HG03060 (cell line): ENCODE measurements at regions not wholly inside any gene's neighbourhood (a gene's known extent, or its start where the extent isn't known, plus 50 kb on each side); places are given as distances from the start of the nearest gene placed in this dataset.

Experiments used
- ATAC-seq: cut with Tn5 transposase; IDR thresholded peaks from one replicate; pipeline ENCODE4 v1.9.1; 2021; ENCODE audit warnings: low read depth, moderate number of reproducible peaks; ENCODE audit not compliant: unreplicated experiment

- no peak for ATAC-seq
Observed at GRCh38 chr3:22288756-22289155, 537.7 kb upstream of the ZNF385D start.

- ATAC-seq: no peak
Observed at GRCh38 chr3:22292681-22293080, 541.7 kb upstream of the ZNF385D start.

DNA sequence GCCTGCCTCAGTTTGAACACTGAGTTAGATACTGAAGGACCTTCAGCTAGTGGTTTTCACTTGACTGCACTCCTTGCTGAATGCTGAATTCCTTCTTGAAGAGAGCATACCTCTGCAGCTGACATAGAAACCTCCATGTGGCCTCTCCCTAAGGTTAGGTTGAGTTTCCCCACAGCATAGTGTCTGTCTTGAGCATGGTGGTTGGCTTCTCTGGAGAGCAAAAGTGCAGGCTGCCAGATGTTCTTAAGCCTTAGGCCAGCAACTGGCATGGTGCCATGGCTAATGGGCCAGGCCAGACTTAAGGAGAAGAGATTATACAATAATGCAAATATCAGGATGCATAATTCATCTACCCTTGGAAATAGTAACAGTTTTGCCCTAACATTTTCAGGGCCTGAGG lies 545.6 kb upstream of the ZNF385D start:
- no peak for ATAC-seq

- no peak for ATAC-seq
Observed at GRCh38 chr3:22297436-22297835, 546.4 kb upstream of the ZNF385D start.

DNA sequence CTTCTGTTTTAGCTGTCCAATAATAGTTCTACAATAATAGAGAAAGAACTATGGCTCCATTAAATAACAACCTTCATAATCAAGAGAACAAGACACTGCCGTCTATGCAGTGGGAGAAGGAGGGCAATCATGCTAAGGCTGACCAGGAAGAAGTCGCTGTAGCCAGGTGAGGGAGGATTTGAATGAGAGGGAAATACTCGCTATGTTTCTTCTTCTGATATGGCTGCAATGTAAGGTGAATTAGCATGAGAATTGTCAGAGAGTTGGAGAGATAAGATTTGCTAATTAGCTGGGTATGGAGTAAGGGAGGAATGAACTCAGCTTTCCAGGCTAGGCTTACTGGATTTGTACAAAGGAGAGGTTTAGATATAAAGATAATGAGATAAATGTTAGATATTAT lies 555.4 kb upstream of the ZNF385D start:
- no peak for ATAC-seq

DNA sequence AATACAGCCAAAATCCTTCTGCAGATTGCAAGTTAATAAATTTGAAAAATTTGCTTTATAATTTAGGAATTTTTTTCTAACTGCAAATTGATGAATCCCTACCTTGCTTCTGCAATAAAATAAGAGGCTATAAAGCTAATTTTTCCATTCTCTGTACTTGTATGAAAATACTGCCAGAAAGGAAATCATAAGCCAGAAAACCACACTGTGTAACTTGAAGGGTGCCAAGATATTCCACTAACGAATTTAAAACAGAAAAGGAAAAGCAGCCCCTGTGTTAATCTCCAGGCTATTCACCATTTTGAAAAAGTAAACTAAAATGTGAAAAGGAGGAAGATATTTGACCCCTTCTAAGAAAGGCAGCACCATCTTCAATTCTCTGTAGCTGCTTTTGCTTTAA lies 557.9 kb upstream of the ZNF385D start:
- no peak for ATAC-seq

- ATAC-seq: no peak
Observed at GRCh38 chr3:22315925-22316324, 564.9 kb upstream of the ZNF385D start.

DNA sequence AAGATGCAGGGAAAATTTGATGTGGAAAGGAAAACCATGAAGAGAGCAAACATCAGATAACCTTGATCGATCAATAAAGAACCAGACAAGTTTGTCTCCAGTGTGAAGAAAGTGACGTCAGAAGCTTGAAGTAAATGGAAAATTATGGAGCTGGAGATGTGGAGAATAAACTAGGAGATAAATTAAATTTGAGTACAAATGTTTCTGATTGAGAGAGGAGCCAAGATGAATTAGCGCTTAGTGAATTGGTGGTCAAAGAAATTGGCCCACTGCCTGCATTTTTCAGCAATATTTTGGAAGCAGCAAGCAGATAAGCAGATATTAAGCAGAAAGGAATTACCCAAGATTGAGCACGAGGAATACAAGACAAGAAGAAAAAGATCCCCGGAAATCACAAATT lies 567.3 kb upstream of the ZNF385D start:
- no peak for ATAC-seq

DNA sequence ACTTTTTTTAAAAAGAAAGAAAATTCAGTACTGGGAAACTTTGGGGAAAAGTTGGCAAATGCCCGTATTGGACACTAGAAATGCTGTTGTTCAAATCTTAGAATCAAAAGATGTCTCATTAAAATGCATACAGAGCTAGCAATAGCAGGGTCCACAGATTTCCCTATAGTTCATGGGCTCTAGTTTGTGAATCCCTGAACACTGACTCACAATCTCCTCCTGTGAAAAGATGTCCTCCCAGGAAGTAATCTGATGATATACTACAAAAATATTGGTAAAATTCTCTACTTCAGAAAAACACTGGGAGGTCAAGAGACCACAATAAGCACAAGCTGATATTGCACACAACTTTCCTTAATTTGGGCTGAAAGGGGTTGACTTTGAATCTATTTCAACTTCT lies 568.4 kb upstream of the ZNF385D start:
- no peak for ATAC-seq

GRCh38 chr3:22322861-22323260 lies 571.9 kb upstream of the ZNF385D start:
- ATAC-seq: no peak

DNA sequence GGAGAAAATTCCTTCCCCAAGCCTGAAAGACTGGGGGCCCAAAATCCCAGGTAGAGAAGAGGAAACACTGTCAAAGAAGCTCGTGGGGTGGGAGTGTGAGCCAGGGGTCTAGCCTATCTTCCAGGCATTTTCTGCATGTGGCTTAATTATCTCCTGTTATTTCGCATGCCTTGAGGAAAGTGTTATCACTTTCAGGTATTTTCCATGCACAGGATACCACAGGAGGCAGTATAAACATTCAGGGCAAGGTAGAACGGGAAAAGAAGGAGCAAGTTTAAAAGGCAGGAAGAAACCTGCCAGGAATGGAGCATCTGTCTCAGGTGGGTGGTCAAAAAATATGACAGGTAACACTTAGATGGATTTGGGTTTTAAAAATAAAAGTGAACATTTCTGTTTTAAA lies 575.3 kb upstream of the ZNF385D start:
- no peak for ATAC-seq

- no peak for ATAC-seq
Observed at GRCh38 chr3:22334996-22335395, 584.0 kb upstream of the ZNF385D start.

DNA sequence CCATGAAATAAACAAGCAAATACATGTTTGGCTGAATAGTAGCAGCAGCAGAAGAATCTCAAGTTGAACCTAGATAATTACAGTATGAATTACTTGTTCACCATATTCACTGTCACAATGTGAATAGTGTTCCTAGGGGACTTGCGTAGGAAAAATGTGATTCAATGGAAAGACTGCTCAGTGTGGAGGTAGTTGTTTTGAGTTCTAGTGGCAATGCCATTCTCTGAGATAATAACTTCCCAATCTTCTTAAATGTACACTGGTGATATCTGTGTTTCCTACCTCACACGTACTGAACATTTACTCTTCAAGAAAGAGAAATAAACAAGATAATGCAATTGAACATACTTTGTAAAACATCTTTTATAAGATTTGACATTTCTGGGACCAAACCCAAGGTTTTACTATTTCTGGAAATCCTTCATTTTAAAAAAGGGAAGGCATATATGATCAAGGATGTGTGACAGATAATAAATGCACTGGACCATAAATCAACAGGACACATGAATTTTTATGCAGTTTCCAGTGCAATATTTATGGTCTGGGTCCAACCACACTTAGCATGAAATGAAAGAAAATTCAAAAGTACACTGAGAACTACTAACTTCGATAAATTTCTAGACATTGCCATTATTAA lies 598.3 kb upstream of the ZNF385D start:
- no peak for ATAC-seq

DNA sequence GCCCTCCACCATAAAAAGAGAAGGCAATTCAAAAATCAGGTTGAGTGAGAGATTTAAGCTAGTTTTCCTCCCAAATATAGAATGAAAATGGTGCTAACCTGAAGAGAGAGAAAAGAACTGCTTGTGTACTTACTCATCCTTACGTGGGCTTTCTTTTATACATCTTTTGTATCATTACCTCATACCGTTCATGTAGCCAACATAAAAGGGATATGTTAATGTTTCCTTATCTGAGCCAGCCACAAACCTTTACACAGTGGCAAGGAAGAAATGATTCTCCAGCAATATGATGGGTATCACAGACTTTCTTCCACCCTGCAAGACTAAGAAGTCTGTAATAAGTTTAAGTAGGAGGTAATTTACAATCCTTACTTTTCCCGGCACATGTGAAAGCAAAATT lies 600.8 kb upstream of the ZNF385D start:
- ATAC-seq: no peak

DNA sequence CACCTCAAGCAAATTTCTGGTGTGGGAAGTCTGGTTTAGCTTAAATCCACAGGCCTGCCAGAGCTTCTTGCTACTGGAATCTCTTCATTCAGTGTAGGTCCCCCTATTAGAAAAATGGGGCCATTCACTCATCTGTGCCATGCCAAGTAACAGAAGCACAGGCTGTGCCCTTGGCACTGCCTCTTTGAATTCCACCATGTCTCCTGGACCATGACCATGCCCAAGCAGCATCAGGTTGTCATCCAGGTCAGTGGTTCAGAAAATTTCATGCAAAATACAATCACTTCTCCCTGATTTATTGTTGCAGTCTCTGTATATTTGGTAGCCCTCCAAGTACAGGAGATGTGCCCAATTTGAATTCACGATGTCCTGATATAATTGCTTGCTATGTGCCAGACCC lies 602.1 kb upstream of the ZNF385D start:
- ATAC-seq: no peak

- ATAC-seq: no peak
Observed at GRCh38 chr3:22358334-22358733, 607.3 kb upstream of the ZNF385D start.

- ATAC-seq: no peak
Observed at GRCh38 chr3:22360164-22360563, 609.2 kb upstream of the ZNF385D start.

- ATAC-seq: no peak
Observed at GRCh38 chr3:22360970-22361369, 610.0 kb upstream of the ZNF385D start.

DNA sequence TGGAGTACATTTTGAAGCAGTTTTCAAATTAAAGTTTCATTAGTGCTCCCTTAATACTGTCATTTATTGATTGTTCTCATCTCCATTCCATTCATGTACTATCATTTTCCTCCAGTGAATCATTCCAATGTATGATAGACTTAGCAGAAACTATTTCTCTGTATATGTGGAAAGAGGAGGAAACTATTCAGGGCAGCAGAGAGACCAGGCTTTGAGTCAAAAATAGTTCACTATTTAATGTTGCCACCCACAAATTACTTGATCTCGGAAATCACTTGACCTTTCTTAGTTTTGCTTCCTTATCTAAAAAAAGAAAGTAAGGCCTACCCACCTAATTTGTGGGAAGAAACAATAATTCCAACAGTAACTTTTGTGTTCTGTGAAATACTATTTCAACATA lies 610.5 kb upstream of the ZNF385D start:
- ATAC-seq: no peak

DNA sequence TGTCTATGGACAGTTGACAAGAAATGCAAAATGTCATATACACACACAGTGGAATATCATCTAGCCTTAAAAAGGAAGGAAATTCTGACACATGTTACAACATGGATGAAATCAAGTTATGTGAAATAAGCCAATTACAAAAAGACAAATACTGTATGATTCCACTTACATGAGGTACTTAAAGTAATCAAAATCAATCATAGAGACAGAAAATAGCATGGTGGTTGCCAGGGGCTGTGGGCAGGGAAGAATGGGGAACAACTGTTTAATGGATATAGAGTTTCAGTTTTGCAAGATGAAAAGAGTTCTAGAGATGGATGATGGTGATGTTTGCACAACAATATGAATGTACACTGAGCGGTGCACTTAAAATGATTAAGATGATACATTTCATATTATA lies 613.8 kb upstream of the ZNF385D start:
- ATAC-seq: no peak

DNA sequence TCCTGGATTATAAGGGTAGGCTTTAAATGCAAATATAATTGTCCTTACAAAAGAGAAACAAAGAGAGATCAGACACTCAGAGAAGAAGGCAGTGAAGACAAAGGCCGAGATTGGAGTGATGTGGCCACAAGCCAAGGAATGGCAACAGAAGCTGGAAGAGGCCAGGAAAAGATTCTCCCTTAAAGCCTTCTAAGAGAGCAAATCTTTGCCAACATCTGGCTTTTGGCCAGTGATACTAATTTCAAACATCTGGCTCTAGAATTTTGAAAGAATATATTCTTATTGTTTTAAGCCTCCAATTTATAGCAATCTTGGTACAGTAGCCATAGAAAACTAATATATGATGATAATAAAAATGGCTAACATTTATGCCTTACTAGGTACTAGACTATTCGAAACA lies 615.8 kb upstream of the ZNF385D start:
- ATAC-seq: no peak

- no peak for ATAC-seq
Observed at GRCh38 chr3:22371036-22371435, 620.0 kb upstream of the ZNF385D start.

- no peak for ATAC-seq
Observed at GRCh38 chr3:22371607-22372291, 620.7 kb upstream of the ZNF385D start.
